Endothelial cell of umbilical vein (primary cell): ENCODE measurements at regions not wholly inside any gene's neighbourhood (a gene's known extent, or its start where the extent isn't known, plus 50 kb on each side); places are given as distances from the start of the nearest gene placed in this dataset.

Experiments
- CTCF ChIP-seq, 2 donors: IDR thresholded peaks; 1 replicate in 1 of 2; 2 replicates in 1 of 2; pipeline ENCODE4 v1.5.1; 2011; ENCODE audit warnings: low read length in 2 of 2, mild to moderate bottlenecking in 2 of 2, moderate library complexity in 2 of 2, control low read depth in 1 of 2, inconsistent platforms in 1 of 2, low read depth in 1 of 2; ENCODE audit not compliant: insufficient read depth in 1 of 2; ENCODE audit errors: extremely low read depth in 1 of 2
- EZH2 ChIP-seq: IDR thresholded peaks from 2 replicates; pipeline ENCODE4 v1.6.1; 2012; ENCODE audit warnings: borderline replicate concordance, low read depth, mild to moderate bottlenecking, moderate library complexity, low read length, inconsistent platforms; ENCODE audit not compliant: severe bottlenecking
- MAX ChIP-seq: IDR thresholded peaks from 2 replicates; pipeline ENCODE4 v1.6.1; 2011; ENCODE audit not compliant: insufficient read depth, insufficient read length
- POLR2A ChIP-seq: IDR thresholded peaks from 2 replicates; pipeline ENCODE4 v1.6.1; 2012; ENCODE audit warnings: low read depth, mild to moderate bottlenecking, control low read depth, low read length
- POLR2AphosphoS5 ChIP-seq: IDR thresholded peaks from 2 replicates; pipeline ENCODE4 v1.6.1; 2012; ENCODE audit warnings: low read depth, mild to moderate bottlenecking, control low read depth, low read length, moderate library complexity; ENCODE audit not compliant: insufficient read depth

GRCh38 chr2:7683196-7683595 is 766.0 kb downstream of the RNF144A start:
- no peak for TF ChIP-seq CTCF (IDR thresholded peaks at IDR 0.05; ENCODE audit: extremely low read depth in 1 of 2, insufficient read depth in 1 of 2, low read depth in 1 of 2, low read length in 2 of 2)
- TF ChIP-seq POLR2A = no peak
- TF ChIP-seq EZH2 = no peak
- TF ChIP-seq MAX = no peak
- no peak for TF ChIP-seq POLR2AphosphoS5
